GM19328 (cell line): ENCODE measurements at regions not wholly inside any gene's neighbourhood (a gene's known extent, or its start where the extent isn't known, plus 50 kb on each side); places are given as distances from the start of the nearest gene placed in this dataset.

Experiments
- ATAC-seq: cut with Tn5 transposase; IDR thresholded peaks from one replicate; pipeline ENCODE4 v1.9.1; 2021; ENCODE audit warnings: mild to moderate bottlenecking, moderate library complexity; ENCODE audit not compliant: unreplicated experiment

DNA sequence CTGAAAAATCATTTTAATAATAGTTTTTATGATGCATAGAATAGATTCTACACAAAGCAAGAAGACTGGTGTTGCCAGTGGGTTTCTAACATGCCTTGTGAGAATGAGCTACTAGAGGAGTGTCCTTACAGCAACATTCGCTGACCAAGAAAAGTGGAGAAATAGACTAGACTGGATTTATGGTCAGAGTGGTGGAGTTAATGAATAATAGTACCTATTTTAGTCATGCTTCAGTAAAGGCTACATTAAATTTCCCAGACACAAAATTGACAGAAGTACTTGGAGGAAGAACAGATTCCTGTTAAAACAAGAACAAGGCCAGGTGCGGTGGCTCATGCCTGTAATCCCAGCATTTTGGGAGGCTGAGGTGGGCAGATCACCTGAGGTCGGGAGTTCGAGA lies 539.2 kb downstream of the ETS1 start:
- no peak for ATAC-seq

- ATAC-seq: no peak
Measured at GRCh38 chr11:128047026-128047425, 540.3 kb downstream of the ETS1 start.

DNA sequence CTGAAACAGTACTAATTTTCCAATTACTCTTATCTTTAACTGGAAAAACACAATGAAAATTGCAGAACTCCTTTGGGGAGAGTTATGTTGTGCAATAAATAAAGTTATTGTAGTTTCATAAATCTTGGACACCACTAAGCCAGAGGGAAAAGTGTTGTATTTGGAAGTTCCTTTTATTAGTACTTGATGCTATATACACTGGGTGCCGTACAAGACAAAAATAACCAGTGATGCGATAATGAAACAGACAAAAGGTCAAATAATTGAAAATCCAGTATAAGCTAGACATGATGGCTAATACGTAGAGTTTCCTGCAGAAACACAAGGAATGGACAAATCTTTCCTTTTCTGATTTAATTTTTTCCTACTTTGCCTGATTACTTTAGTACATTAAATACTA lies 541.1 kb downstream of the ETS1 start:
- no peak for ATAC-seq

DNA sequence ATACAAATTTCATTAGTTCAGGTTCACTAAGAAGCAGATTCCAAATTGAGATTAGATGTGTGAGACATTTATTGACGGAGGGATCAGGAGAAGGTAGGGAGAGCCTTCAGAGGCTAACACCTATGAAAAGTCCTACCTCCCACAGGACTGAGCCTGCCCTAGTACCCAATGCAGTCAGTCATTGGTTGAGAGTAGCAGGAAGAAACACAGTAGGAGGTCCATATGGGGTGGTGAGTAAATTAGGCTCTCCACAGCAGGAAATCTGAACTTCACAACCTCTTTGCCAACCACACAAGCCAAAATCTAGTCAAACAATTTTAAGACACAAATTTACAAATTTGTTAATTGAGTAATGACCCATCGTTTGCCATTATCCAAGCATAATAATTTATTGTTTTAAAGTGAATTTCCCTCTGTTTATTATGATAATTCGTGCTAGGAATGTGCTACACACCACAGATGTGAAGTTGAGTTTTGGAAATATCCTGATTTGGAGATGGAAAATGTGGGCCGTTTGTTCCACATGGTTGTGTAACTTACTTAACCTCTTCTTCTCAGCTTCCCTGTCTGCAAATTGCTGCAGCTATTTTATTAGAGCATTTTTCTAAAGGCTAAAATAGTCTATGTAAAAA lies 542.1 kb downstream of the ETS1 start:
- ATAC-seq: no peak

- ATAC-seq: no peak
Measured at GRCh38 chr11:128042290-128042751, 545.0 kb downstream of the ETS1 start.

- no peak for ATAC-seq
Measured at GRCh38 chr11:128040603-128041002, 546.8 kb downstream of the ETS1 start.

GRCh38 chr11:128039140-128040021 lies 548.0 kb downstream of the ETS1 start:
- peak; percentile 82 for ATAC-seq

DNA sequence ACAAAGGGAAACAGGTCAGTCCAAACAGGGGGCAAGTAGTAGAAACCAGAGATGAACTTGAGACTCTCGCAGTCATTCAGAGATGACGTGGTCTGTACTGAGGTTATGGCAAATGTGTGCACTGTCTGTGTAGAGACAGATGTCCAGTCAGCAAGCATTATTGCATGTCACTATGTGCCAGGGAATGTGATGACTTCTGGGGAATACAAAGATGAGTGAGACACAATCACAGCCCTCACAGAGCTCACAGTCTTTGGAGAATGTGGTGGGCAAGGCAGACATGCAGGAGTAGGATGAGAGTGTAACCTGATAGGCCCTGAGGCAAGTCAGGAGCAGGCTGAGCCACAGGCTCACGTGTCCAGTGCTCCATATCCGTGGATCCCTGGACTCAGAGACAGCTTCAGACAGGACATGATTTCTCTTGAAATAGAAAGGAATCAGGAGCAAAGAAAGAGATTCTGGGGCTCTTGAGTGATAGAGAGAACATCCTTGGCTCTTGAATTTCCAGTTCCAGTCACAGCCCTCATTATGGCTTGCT lies 550.7 kb downstream of the ETS1 start:
- no peak for ATAC-seq

GRCh38 chr11:128036006-128036405 lies 551.4 kb downstream of the ETS1 start:
- ATAC-seq: no peak

DNA sequence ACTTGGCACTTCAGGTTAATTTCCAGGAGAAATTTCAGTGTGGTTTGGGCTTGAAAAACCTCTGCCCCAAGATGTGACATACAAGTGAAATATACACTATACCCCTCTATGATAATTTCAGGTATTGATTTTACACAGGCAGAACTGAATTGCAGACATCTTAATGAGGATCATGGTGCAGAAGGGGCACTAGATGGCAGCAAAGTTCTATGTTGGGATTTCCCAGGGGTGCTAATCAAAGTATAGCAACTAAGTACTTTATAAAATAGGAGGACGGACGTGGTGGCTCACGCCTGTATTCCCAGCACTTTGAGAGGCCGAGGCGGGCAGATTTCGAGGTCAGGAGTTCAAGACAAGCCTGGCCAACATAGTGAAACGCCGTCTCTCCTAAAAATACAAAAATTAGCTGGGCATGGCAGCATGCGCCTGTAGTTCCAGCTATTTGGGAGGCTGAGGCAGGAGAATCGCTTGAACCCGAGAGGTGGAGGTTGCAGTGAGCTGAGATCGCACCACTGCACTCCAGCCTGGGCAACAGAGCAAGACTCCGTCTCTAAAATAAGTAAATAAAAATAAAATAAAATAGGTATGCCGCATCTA lies 555.7 kb downstream of the ETS1 start:
- ATAC-seq: peak; percentile 88

- ATAC-seq: no peak
Measured at GRCh38 chr11:128029219-128029722, 558.1 kb downstream of the ETS1 start.

GRCh38 chr11:128026596-128026995 lies 560.8 kb downstream of the ETS1 start:
- ATAC-seq: no peak

DNA sequence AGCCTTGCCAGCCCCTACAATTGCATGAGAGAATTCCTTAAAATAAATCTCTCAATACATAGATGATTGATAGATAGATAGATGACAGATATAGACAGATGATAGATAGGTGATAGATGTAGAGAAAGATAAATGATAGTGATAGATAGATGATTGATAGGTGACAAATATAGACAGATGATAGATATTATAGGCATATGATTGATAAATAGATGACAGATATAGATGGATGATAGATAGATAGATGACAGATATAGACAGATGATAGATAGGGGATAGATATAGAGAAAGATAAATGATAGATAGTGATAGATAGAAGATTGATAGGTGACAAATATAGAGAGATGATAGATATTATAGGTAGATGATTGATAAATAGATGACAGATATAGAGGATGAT lies 564.6 kb downstream of the ETS1 start:
- no peak for ATAC-seq

- ATAC-seq: no peak
Measured at GRCh38 chr11:128022007-128022368, 565.4 kb downstream of the ETS1 start.

GRCh38 chr11:128021349-128022006 lies 565.9 kb downstream of the ETS1 start:
- ATAC-seq: no peak

DNA sequence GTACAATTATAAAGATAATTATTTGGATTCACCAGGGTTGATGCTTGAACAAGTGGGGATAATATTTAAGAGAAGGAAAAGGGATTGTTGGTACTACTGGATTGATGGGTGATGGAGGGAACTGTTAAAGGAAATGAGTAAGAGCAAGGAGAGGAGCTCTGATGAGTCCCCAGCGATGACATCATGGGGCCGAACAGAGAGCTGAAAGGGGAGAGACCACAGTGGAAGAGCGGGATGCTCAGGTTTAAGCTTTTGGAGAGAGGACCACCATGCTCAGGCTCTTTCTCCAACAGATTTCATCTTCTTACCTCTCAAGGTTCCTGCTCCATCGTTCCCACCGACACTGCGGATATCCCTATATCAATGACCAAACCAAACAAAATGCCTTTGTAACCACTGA lies 568.7 kb downstream of the ETS1 start:
- no peak for ATAC-seq

- ATAC-seq: no peak
Measured at GRCh38 chr11:128005562-128005961, 581.8 kb downstream of the ETS1 start.

DNA sequence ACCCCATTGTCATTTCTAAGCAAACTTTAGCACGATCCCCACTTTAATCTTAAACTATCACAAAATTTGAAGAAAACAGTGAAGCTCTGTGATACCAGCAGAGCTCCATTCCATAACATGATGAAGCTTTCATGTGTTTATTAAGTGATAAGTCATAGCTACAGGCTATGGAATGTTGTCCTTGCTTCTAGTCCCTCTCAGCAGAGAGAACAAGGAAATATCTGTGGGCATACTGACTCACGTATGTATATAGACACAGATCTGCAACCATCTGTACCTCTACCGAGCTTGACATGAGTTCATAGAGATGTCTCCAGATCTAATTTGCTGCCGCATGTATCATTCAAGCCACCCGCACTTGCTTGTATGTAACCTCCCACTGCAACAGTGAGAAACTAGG lies 588.9 kb downstream of the ETS1 start:
- ATAC-seq: no peak

- ATAC-seq: no peak
Measured at GRCh38 chr11:127997594-127997993, 589.8 kb downstream of the ETS1 start.

GRCh38 chr11:127996825-127997224 lies 590.5 kb downstream of the ETS1 start:
- ATAC-seq: no peak

DNA sequence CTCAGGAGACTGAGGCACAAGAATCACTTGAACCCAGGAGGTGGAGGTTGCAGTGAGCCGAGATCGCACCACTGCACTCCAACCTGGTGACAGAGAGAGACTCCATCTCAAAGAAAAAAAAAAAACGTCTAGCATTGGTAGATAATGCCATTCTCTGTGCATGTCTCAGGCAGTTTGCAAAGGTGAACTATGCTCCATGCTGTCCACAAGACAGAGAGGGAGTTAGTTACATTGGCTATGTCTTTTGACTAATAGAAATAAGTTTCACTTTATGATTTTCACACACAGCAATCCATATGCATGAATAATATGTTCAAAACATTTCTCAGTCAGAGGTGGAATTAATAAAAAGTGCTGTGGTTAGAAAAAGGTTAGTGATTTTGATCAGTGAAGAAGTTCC lies 591.4 kb downstream of the ETS1 start:
- no peak for ATAC-seq
